Neural progenitor cell (in vitro differentiated cells): ENCODE measurements at regions not wholly inside any gene's neighbourhood (a gene's known extent, or its start where the extent isn't known, plus 50 kb on each side); places are given as distances from the start of the nearest gene placed in this dataset.

Source experiments
- CTCF ChIP-seq: fragments of 200-600 bp; sonication (generic); IDR thresholded peaks from 2 replicates; pipeline ENCODE4 v1.5.1; 2017; ENCODE audit warnings: antibody characterized with exemption, mild to moderate bottlenecking
- EZH2phosphoT487 ChIP-seq: fragments of 200-600 bp; sonication (generic); IDR thresholded peaks from 2 replicates; pipeline ENCODE4 v1.6.1; 2017; ENCODE audit warnings: antibody characterized with exemption

- TF ChIP-seq CTCF: no peak
- TF ChIP-seq EZH2phosphoT487: no peak
These were observed 187.0 kb downstream of the SOX9 start for GRCh38 chr17:72307836-72308235.
